ENCODE measurements at regions not wholly inside any gene's neighbourhood (a gene's known extent, or its start where the extent isn't known, plus 50 kb on each side); places are given as distances from the start of the nearest gene placed in this dataset.

DNA sequence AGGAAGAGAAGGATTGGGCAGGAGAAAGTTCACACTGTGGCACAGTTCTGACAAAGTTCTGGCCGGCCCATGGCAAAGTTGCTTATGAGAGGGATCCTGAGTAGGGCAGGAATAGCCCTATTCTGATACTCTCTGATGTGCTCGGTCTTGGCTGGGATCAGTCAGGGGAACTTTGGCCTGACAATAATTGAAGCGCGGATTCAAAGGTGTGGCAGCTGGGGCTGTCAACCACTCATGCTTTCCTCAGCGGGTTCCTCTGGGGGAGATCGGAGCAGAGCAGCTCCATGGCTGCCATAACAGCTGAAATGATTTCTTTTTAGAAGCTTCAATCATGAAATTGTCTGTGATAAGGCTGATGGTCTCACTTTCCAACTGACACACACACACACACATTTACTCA lies 714.1 kb downstream of the DHX35 start:
- Histone ChIP-seq H3K9me3 (no peaks in the 10 kb centered on the region), H3K36me3 (no peaks in the 10 kb centered on the region), H3K27ac (no peak overlapping the region), H3K27me3 (no peaks in the 10 kb centered on the region), H3K4me1 (no peaks in the 10 kb centered on the region), H3K4me3 (no peak overlapping the region)
- intact Hi-C loops (cut with DNase I), result no loop called here
- TF ChIP-seq POLR2AphosphoS5 (IDR thresholded peaks at IDR 0.05), result no peak
- TF ChIP-seq, protein P1, sequence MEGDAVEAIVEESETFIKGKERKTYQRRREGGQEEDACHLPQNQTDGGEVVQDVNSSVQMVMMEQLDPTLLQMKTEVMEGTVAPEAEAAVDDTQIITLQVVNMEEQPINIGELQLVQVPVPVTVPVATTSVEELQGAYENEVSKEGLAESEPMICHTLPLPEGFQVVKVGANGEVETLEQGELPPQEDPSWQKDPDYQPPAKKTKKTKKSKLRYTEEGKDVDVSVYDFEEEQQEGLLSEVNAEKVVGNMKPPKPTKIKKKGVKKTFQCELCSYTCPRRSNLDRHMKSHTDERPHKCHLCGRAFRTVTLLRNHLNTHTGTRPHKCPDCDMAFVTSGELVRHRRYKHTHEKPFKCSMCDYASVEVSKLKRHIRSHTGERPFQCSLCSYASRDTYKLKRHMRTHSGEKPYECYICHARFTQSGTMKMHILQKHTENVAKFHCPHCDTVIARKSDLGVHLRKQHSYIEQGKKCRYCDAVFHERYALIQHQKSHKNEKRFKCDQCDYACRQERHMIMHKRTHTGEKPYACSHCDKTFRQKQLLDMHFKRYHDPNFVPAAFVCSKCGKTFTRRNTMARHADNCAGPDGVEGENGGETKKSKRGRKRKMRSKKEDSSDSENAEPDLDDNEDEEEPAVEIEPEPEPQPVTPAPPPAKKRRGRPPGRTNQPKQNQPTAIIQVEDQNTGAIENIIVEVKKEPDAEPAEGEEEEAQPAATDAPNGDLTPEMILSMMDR (IDR thresholded peaks at IDR 0.05), result no peak
- TF ChIP-seq EP300 (IDR thresholded peaks at IDR 0.05), result no peak
- no peak for TF ChIP-seq POLR2A (IDR thresholded peaks at IDR 0.05)
- DNase-seq, result no peak
- 17 to 74% methylated on average over 6 of the region's 6 CpGs for WGBS, 2 donors

DNA sequence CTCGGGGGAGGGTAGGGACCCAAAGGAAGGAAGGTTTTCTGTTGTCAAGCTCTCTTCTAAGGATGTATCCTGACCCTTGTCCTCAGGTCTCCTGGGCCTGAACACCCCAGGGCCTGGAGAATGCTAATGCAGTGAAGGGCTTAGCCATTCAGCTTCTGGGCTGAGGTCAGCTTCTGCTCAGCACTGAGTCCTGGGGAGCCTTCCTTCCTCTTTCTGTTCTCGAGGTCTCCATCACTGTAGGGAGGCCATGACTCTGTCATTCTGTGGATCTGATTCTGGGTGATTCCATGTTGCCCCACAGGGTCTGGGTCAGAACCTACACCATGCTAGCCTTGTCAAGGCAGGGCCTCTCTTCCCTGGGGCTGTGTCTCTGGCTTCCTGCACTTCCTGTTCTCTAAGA lies 712.7 kb downstream of the DHX35 start:
- H3K36me3 ChIP-seq, result no peaks in the 10 kb centered on the region
- no peaks in the 10 kb centered on the region for H3K27me3 ChIP-seq
- no peaks in the 10 kb centered on the region for H3K4me1 ChIP-seq
- intact Hi-C loops (cut with DNase I), result no loop called here
- TF ChIP-seq POLR2A (IDR thresholded peaks at IDR 0.05) (no peak), POLR2AphosphoS5 (IDR thresholded peaks at IDR 0.05) (no peak), EP300 (IDR thresholded peaks at IDR 0.05) (no peak)
- TF ChIP-seq, protein P1 (IDR thresholded peaks at IDR 0.05), result no peak
- 31 to 33% methylated on average over 2 of the region's 2 CpGs for WGBS, 2 donors
- no peaks in the 10 kb centered on the region for H3K9me3 ChIP-seq
- DNase-seq, result no peak
- H3K4me3 ChIP-seq, result no peak overlapping the region
- H3K27ac ChIP-seq, result no peak overlapping the region

DNA sequence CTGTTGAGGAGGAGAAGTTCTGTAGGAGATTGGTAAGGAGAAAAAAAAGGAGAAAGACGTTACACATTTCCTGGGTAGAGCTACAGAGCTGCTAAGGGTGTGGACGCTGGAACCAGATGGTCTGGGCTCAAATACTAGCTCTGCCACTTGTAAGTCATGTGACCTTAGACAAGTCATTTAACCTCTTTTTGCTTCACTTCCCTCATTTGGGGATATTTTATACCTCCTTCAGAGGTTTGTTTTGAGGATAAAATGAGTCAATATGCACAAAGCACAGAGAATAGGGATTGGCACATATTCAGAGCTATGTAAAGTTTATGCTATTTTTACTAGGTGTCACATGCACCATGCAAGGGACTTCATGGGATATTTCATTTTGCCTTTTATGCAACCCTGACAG lies 708.8 kb downstream of the DHX35 start:
- TF ChIP-seq POLR2AphosphoS5 (IDR thresholded peaks at IDR 0.05) (no peak), EP300 (IDR thresholded peaks at IDR 0.05) (no peak), POLR2A (IDR thresholded peaks at IDR 0.05) (no peak)
- TF ChIP-seq, protein P1 (IDR thresholded peaks at IDR 0.05), result no peak
- intact Hi-C loops (cut with DNase I), result no loop called here
- Histone ChIP-seq H3K9me3 (no peaks in the 10 kb centered on the region), H3K36me3 (no peaks in the 10 kb centered on the region), H3K27ac (no peak overlapping the region), H3K4me3 (no peak overlapping the region), H3K4me1 (no peaks in the 10 kb centered on the region), H3K27me3 (no peaks in the 10 kb centered on the region)
- no peak for DNase-seq
- WGBS, 2 donors, result 4 to 27% methylated on average over 2 of the region's 2 CpGs

DNA sequence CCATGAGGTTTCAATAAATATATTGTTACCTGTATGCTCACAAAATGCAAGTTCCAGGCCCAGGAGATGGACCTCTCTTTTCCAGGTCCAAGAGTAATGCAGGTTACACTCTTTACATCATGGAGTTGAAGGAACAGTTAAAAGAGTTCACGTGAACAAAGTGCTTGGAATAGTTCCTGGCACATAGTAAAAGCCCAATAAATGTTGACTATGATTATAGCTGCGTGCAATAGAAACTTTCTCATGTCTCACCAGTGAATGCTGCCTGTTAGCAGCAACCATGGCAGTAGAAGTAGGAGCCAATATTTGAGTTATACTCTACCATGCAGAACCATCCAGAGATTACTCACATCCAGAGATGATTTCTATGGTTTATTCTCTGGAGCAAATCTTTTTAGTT lies 707.5 kb downstream of the DHX35 start:
- no peak overlapping the region for H3K27ac ChIP-seq
- no peaks in the 10 kb centered on the region for H3K36me3 ChIP-seq
- H3K9me3 ChIP-seq, result no peaks in the 10 kb centered on the region
- DNase-seq, result no peak
- no peaks in the 10 kb centered on the region for H3K27me3 ChIP-seq
- TF ChIP-seq EP300 (IDR thresholded peaks at IDR 0.05), result no peak
- TF ChIP-seq POLR2A (IDR thresholded peaks at IDR 0.05), result no peak
- TF ChIP-seq, protein P1 (IDR thresholded peaks at IDR 0.05), result no peak
- TF ChIP-seq POLR2AphosphoS5 (IDR thresholded peaks at IDR 0.05), result no peak
- WGBS, 2 donors, result 16 to 69% methylated on average over 2 of the region's 2 CpGs
- intact Hi-C loops (cut with DNase I), result no loop called here
- H3K4me1 ChIP-seq, result no peaks in the 10 kb centered on the region
- H3K4me3 ChIP-seq, result no peak overlapping the region

DNA sequence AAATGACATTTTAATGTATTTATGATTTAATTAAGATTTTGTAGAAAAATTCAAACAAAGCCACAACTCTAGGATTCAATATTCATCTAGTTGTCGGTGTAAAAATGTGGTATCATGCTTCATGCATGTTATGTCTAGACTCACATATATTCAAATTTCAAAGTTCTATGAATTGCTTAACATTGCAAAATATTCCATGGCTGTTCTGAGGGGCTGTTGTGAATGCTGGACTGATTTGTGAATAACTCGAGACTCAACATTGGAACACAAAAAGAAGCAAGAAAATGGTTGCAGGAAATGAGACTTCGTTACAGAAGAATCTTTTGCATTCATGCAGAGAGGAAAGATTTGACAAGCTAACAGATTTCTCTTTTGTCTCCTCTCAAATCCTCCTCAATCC lies 705.9 kb downstream of the DHX35 start:
- Histone ChIP-seq H3K4me1 (no peaks in the 10 kb centered on the region), H3K9me3 (no peaks in the 10 kb centered on the region), H3K27ac (no peak overlapping the region), H3K27me3 (no peaks in the 10 kb centered on the region), H3K4me3 (no peak overlapping the region), H3K36me3 (no peaks in the 10 kb centered on the region)
- intact Hi-C loops (cut with DNase I), result no loop called here
- 86 to 91% methylated on average over 3 of the region's 3 CpGs for WGBS, 2 donors
- TF ChIP-seq POLR2AphosphoS5 (IDR thresholded peaks at IDR 0.05) (no peak), POLR2A (IDR thresholded peaks at IDR 0.05) (no peak), EP300 (IDR thresholded peaks at IDR 0.05) (no peak)
- TF ChIP-seq, protein P1 (IDR thresholded peaks at IDR 0.05), result no peak
- no peak for DNase-seq

All from sigmoid colon (tissue), 6 donors.